SK-N-SH treated with all-trans-retinoic acid at 6 μM for 48 hours (cell line): ENCODE measurements at regions not wholly inside any gene's neighbourhood (a gene's known extent, or its start where the extent isn't known, plus 50 kb on each side); places are given as distances from the start of the nearest gene placed in this dataset.
A peak's percentile ranks its signal among the peaks of the same experiment; 100 is the strongest.

Experiments
- ATAC-seq: fragments of 200-7000 bp; cut with Tn5 transposase; 3 replicates; pipeline ENCODE4 v1.9.1; 2020; ENCODE audit warnings: mild to moderate bottlenecking, moderate library complexity
- ARNTL ChIP-seq: fragments of 450-650 bp; formaldehyde crosslinking; IDR thresholded peaks from 2 replicates; pipeline ENCODE4 v1.5.0; 2020; ENCODE audit warnings: low read depth, mild to moderate bottlenecking, moderate library complexity, borderline replicate concordance
- BACH2 ChIP-seq: fragments of 250-450 bp; sonication (Bioruptor Pico); IDR thresholded peaks from 2 replicates; pipeline ENCODE4 v1.9.0; 2021; ENCODE audit warnings: mild to moderate bottlenecking, borderline replicate concordance
- CSRNP3 ChIP-seq: fragments of 250-450 bp; sonication (Bioruptor Pico); IDR thresholded peaks from 2 replicates; pipeline ENCODE4 v1.5.1; 2021; ENCODE audit warnings: mild to moderate bottlenecking, moderate library complexity
- ESRRG ChIP-seq: fragments of 250-450 bp; sonication (Bioruptor Pico); IDR thresholded peaks from 2 replicates; pipeline ENCODE4 v1.6.1; 2021; ENCODE audit warnings: mild to moderate bottlenecking
- GLIS3 ChIP-seq: fragments of 250-450 bp; sonication (Bioruptor Pico); IDR thresholded peaks from 2 replicates; pipeline ENCODE4 v1.5.0; 2020; ENCODE audit warnings: mild to moderate bottlenecking, moderate library complexity
- ISL1 ChIP-seq: fragments of 250-450 bp; sonication (Bioruptor Pico); IDR thresholded peaks from 2 replicates; pipeline ENCODE4 v2.1.2; 2022; ENCODE audit warnings: mild to moderate bottlenecking, moderate library complexity
- OSR1 ChIP-seq: fragments of 250-450 bp; sonication (Bioruptor Pico); IDR thresholded peaks from 2 replicates; pipeline ENCODE4 v1.8.0; 2022; ENCODE audit warnings: moderate library complexity, mild to moderate bottlenecking, inconsistent platforms
- PPARA ChIP-seq: fragments of 250-450 bp; sonication (Bioruptor Pico); IDR thresholded peaks from 2 replicates; pipeline ENCODE4 v1.5.0; 2020; ENCODE audit warnings: mild to moderate bottlenecking, borderline replicate concordance
- RARB ChIP-seq: fragments of 250-450 bp; sonication (Bioruptor Pico); IDR thresholded peaks from 2 replicates; pipeline ENCODE4 v1.8.0; 2021; ENCODE audit warnings: mild to moderate bottlenecking, moderate library complexity
- SNAI2 ChIP-seq: fragments of 250-450 bp; sonication (Bioruptor Pico); IDR thresholded peaks from 2 replicates; pipeline ENCODE4 v1.5.0; 2020; ENCODE audit warnings: mild to moderate bottlenecking, moderate library complexity
- TCF4 ChIP-seq: fragments of 250-450 bp; sonication (Bioruptor Pico); IDR thresholded peaks from 2 replicates; pipeline ENCODE4 v1.8.0; 2021; ENCODE audit warnings: mild to moderate bottlenecking, moderate library complexity, borderline replicate concordance
- TOX ChIP-seq: fragments of 250-450 bp; sonication (Bioruptor Pico); IDR thresholded peaks from 2 replicates; pipeline ENCODE4 v1.8.0; 2021; ENCODE audit warnings: mild to moderate bottlenecking, moderate library complexity, borderline replicate concordance
- TSHZ2 ChIP-seq: fragments of 250-450 bp; sonication (Bioruptor Pico); IDR thresholded peaks from 2 replicates; pipeline ENCODE4 v1.5.0; 2020; ENCODE audit warnings: mild to moderate bottlenecking, moderate library complexity
- ZC3H10 ChIP-seq: fragments of 250-450 bp; sonication (Bioruptor Pico); IDR thresholded peaks from 2 replicates; pipeline ENCODE4 v1.5.1; 2021; ENCODE audit warnings: mild to moderate bottlenecking, moderate library complexity
- ZFP3 ChIP-seq: fragments of 250-450 bp; sonication (Bioruptor Pico); IDR thresholded peaks from 2 replicates; pipeline ENCODE4 v1.5.0; 2020; ENCODE audit warnings: mild to moderate bottlenecking, moderate library complexity
- ZFP30 ChIP-seq: fragments of 450-650 bp; formaldehyde crosslinking; IDR thresholded peaks from 2 replicates; pipeline ENCODE4 v1.5.0; 2022; ENCODE audit warnings: mild to moderate bottlenecking, moderate library complexity
- ZNF565 ChIP-seq: fragments of 450-650 bp; formaldehyde crosslinking; conservative IDR thresholded peaks from 2 replicates; pipeline ENCODE4 v1.5.0; 2020; ENCODE audit warnings: low read depth, mild to moderate bottlenecking, moderate library complexity
- ZNF70 ChIP-seq: fragments of 450-650 bp; formaldehyde crosslinking; IDR thresholded peaks from 2 replicates; pipeline ENCODE4 v1.5.0; 2020; ENCODE audit warnings: mild to moderate bottlenecking, moderate library complexity
- ZNF8 ChIP-seq: fragments of 450-650 bp; formaldehyde crosslinking; IDR thresholded peaks from 2 replicates; pipeline ENCODE4 v1.5.0; 2020; ENCODE audit warnings: mild to moderate bottlenecking, moderate library complexity
- TF ChIP-seq, protein P1 (sequence below): fragments of 250-450 bp; sonication (Bioruptor Pico); IDR thresholded peaks from 2 replicates; pipeline ENCODE4 v1.8.0; 2021; ENCODE audit warnings: low read depth, mild to moderate bottlenecking, moderate library complexity, borderline replicate concordance

- no peak for TF ChIP-seq TCF4 (CRISPR knock-in tag)
- TF ChIP-seq ARNTL (CRISPR knock-in tag), result no peak
- TF ChIP-seq TSHZ2, result no peak
- no peak for ATAC-seq
Observed at GRCh38 chr3:80788914-80789313, 972.5 kb downstream of the GBE1 start.

DNA sequence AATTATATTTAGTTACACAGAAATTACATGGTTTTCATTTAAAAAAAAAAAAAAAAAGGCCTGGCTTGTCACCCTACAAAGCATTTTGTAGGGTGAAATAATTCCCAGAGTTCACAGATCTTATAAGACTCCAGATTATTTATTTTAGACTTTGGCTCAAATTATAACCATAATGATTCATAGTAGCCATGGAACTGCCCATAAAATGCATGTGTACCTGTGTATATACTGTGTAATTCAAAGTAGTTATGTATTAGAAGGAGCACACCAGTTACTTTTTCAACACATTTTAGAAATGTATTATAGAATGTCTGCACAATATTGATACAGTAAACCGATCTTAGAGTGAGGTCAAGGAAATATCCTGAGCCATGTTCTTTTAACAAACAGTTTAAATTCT is 975.6 kb downstream of the GBE1 start:
- ATAC-seq, result no peak

GRCh38 chr3:80785475-80785874 is 976.0 kb downstream of the GBE1 start:
- ATAC-seq, result no peak
- TF ChIP-seq SNAI2 (no peak), BACH2 (CRISPR knock-in tag) (no peak), ZNF70 (CRISPR knock-in tag) (no peak), ZFP3 (CRISPR knock-in tag) (no peak), OSR1 (CRISPR knock-in tag) (no peak), ZNF8 (no peak), ISL1 (no peak), ESRRG (CRISPR knock-in tag) (no peak), ZC3H10 (no peak), ZFP30 (CRISPR knock-in tag) (no peak)
- TF ChIP-seq, protein P1, sequence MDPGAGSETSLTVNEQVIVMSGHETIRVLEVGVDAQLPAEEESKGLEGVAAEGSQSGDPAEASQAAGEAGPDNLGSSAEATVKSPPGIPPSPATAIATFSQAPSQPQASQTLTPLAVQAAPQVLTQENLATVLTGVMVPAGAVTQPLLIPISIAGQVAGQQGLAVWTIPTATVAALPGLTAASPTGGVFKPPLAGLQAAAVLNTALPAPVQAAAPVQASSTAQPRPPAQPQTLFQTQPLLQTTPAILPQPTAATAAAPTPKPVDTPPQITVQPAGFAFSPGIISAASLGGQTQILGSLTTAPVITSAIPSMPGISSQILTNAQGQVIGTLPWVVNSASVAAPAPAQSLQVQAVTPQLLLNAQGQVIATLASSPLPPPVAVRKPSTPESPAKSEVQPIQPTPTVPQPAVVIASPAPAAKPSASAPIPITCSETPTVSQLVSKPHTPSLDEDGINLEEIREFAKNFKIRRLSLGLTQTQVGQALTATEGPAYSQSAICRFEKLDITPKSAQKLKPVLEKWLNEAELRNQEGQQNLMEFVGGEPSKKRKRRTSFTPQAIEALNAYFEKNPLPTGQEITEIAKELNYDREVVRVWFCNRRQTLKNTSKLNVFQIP (CRISPR knock-in tag), result no peak

More for the DNA sequence above, 975.6 kb downstream of the GBE1 start:
- TF ChIP-seq, protein P1 (CRISPR knock-in tag), result no peak
- no peak for TF ChIP-seq ZNF8

- TF ChIP-seq ISL1, result no peak
- no peak for TF ChIP-seq ZNF565 (CRISPR knock-in tag)
- TF ChIP-seq TCF4 (CRISPR knock-in tag), result peak; percentile 32; the same call in 1 of the 2 replicates
- no peak for TF ChIP-seq BACH2 (CRISPR knock-in tag)
- no peak for TF ChIP-seq PPARA
- TF ChIP-seq GLIS3 (CRISPR knock-in tag), result no peak
- ATAC-seq, result peak; percentile 84
Observed at GRCh38 chr3:80771085-80771484, 990.4 kb downstream of the GBE1 start.

DNA sequence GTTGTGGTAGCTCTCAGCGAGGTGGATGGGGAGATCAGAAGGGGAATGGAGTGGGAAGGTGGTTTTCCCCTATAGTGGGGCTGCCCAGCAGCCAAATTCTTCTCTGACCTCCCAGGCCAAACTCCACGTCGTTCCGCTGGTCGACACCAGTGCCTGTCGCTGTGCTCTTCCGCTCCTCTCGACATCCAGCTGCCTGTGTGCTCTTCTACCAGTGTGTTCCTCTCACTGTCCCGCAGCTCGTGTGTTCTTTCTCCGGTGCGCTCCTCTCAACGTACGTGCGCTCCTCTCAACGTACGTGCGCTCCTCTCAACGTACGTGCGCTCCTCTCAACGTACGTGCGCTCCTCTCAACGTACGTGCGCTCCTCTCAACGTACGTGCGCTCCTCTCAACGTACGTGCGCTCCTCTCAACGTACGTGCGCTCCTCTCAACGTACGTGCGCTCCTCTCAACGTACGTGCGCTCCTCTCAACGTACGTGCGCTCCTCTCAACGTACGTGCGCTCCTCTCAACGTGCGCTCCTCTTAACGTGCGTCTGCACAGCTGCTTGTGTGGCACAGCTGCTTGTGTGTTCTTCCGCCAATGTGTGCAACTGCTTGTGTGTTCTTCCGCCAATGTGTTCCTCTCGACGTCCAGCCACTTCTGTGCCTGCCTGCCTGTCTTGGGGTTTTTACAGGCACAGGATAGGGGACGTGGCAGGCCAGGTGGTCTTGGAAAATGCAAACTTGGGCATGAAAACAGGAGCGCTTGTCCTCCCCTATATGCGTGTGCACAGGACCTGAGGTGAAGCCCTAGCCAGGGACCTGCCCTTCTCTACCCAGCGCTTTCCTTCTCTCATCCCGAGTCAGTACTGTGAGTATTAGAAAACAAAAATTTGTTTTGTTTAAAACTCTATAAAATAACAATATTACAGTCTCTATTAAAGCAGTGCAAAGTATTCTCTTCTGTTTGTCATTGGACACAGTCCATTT is 991.1 kb downstream of the GBE1 start:
- ATAC-seq, result no peak
- TF ChIP-seq ESRRG (CRISPR knock-in tag) (no peak), TOX (CRISPR knock-in tag) (no peak), SNAI2 (no peak)

- no peak for ATAC-seq
- TF ChIP-seq ZNF8 (no peak), CSRNP3 (CRISPR knock-in tag) (no peak), GLIS3 (CRISPR knock-in tag) (no peak), TOX (CRISPR knock-in tag) (no peak), ISL1 (no peak), ZFP30 (CRISPR knock-in tag) (no peak), RARB (CRISPR knock-in tag) (no peak), ZC3H10 (no peak), ZFP3 (CRISPR knock-in tag) (no peak), OSR1 (CRISPR knock-in tag) (no peak)
- TF ChIP-seq, protein P1 (CRISPR knock-in tag), result no peak
- TF ChIP-seq, all 23 proteins: peak for 0
Observed at GRCh38 chr3:80769683-80770082, 991.8 kb downstream of the GBE1 start.
